NB4 (cell line): ENCODE measurements at regions not wholly inside any gene's neighbourhood (a gene's known extent, or its start where the extent isn't known, plus 50 kb on each side); places are given as distances from the start of the nearest gene placed in this dataset.

ENCODE experiments used
- CTCF ChIP-seq: IDR thresholded peaks from one replicate; pipeline ENCODE4 v1.5.1; 2012; ENCODE audit warnings: low read depth, low read length
- MAX ChIP-seq: IDR thresholded peaks from 2 replicates; pipeline ENCODE4 v1.6.1; 2011; ENCODE audit warnings: low read depth, low read length
- POLR2A ChIP-seq: IDR thresholded peaks from 2 replicates; pipeline ENCODE4 v1.6.1; 2011; ENCODE audit warnings: mild to moderate bottlenecking; ENCODE audit not compliant: insufficient read length; ENCODE audit errors: extremely low read depth

DNA sequence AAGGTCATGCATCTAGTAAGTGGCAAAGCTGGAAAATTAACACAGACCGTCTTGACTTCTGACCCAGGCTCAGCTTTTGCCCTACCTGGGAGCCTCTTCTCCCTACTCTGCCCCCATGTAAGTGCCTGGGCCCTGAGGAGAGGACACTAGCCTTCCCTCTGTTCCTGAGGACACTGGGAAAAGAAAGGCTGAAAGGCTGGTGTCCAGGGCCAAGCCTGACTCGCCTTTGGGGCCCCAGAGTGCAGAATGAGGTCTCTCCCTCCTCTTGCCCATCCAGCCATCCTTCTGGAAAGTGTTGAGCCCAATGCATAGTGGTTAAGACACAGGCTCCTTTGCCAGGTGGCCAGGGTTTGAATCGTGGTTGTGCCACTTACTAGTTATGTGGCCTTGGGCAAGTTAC is 91.5 kb downstream of the PJA1 start:
- TF ChIP-seq CTCF: no peak
- TF ChIP-seq POLR2A: no peak
- no peak for TF ChIP-seq MAX
